ENCODE measurements at regions not wholly inside any gene's neighbourhood (a gene's known extent, or its start where the extent isn't known, plus 50 kb on each side); places are given as distances from the start of the nearest gene placed in this dataset.

- no peak for DNase-seq
Observed at GRCh38 chr1:163664671-163665335, 343.0 kb downstream of the NUF2 start.

GRCh38 chr1:163668472-163668871 is 346.7 kb downstream of the NUF2 start:
- DNase-seq = no peak

GRCh38 chr1:163670989-163671757 is 349.4 kb downstream of the NUF2 start:
- no peak for DNase-seq

GRCh38 chr1:163672976-163673758 is 351.4 kb downstream of the NUF2 start:
- no peak for DNase-seq

- no peak for DNase-seq
Observed at GRCh38 chr1:163673759-163674151, 352.0 kb downstream of the NUF2 start.

GRCh38 chr1:163674236-163674635 is 352.5 kb downstream of the NUF2 start:
- DNase-seq = no peak

- DNase-seq = no peak
Observed at GRCh38 chr1:163684785-163685184, 363.0 kb downstream of the NUF2 start.

- DNase-seq = no peak
Observed at GRCh38 chr1:163692266-163692665, 370.5 kb downstream of the NUF2 start.

GRCh38 chr1:163697137-163697536 is 375.4 kb downstream of the NUF2 start:
- DNase-seq = no peak

- no peak for DNase-seq
Observed at GRCh38 chr1:163701783-163702374, 380.1 kb downstream of the NUF2 start.

GRCh38 chr1:163703794-163704193 is 382.0 kb downstream of the NUF2 start:
- no peak for DNase-seq

GRCh38 chr1:163706915-163707314 is 385.2 kb downstream of the NUF2 start:
- peak in 2 of 4 experiments; percentile 1 to 3 for DNase-seq

- no peak for DNase-seq
Observed at GRCh38 chr1:163709636-163710035, 387.9 kb downstream of the NUF2 start.

GRCh38 chr1:163712321-163712720 is 390.6 kb downstream of the NUF2 start:
- no peak for DNase-seq

GRCh38 chr1:163720294-163720693 is 398.5 kb downstream of the NUF2 start:
- no peak for DNase-seq

- no peak for DNase-seq
Observed at GRCh38 chr1:163725551-163725950, 403.8 kb downstream of the NUF2 start.

GRCh38 chr1:163730411-163730821 is 408.7 kb downstream of the NUF2 start:
- no peak for DNase-seq

- no peak for DNase-seq
Observed at GRCh38 chr1:163737261-163737660, 415.5 kb downstream of the NUF2 start.

GRCh38 chr1:163744301-163744887 is 422.6 kb downstream of the NUF2 start:
- no peak for DNase-seq

- DNase-seq = no peak
Observed at GRCh38 chr1:163745204-163745603, 423.4 kb downstream of the NUF2 start.

GRCh38 chr1:163747261-163747660 is 425.5 kb downstream of the NUF2 start:
- DNase-seq = no peak

GRCh38 chr1:163747855-163748254 is 426.1 kb downstream of the NUF2 start:
- no peak for DNase-seq
